AG04450 (cell line): ENCODE measurements at regions not wholly inside any gene's neighbourhood (a gene's known extent, or its start where the extent isn't known, plus 50 kb on each side); places are given as distances from the start of the nearest gene placed in this dataset.

ENCODE experiments used
- CTCF ChIA-PET: fragments of 300-600, 350-600 bp; formaldehyde crosslinking; extraction: SDS; loops from one replicate; lab custom pipeline; 2022; ENCODE audit warnings: antibody characterized with exemption, inconsistent platforms; lab: Charles Lee
- POLR2A ChIA-PET: fragments of 350-600 bp; formaldehyde crosslinking; extraction: SDS; loops from one replicate; lab custom pipeline; 2021; ENCODE audit warnings: antibody characterized with exemption, inconsistent platforms; lab: Yijun Ruan, JAX
- DNase-seq: peaks from one replicate; pipeline ENCODE4 v3.0.0-alpha.2; 2011; ENCODE audit warnings: low read depth, low spot score
- H3K27ac ChIP-seq: one replicate; pipeline ENCODE4 v1.5.1; 2012; ENCODE audit warnings: low read depth, low read length, control low read depth
- H3K27me3 ChIP-seq: one replicate; pipeline ENCODE4 v1.6.0; 2012; ENCODE audit warnings: low read length; ENCODE audit not compliant: control insufficient read depth, insufficient read depth
- H3K4me3 ChIP-seq: 2 replicates; pipeline ENCODE4 v1.5.1; 2011; ENCODE audit warnings: mild to moderate bottlenecking, low read depth, low read length, control low read depth
- H3K9me3 ChIP-seq: 2 replicates; pipeline ENCODE4 v1.5.1; 2012; ENCODE audit warnings: low read length; ENCODE audit not compliant: control insufficient read depth, insufficient read depth
- CTCF ChIP-seq: IDR thresholded peaks from 2 replicates; pipeline ENCODE4 v1.5.1; 2011; ENCODE audit warnings: low read depth, low read length, control low read depth, inconsistent platforms

- DNase-seq, result no peak
- H3K27me3 ChIP-seq, result no peaks in the 10 kb centered on the region
- H3K4me3 ChIP-seq, result no peak overlapping the region
- H3K27ac ChIP-seq, result no peak overlapping the region
- no peak for TF ChIP-seq CTCF
- ChIA-PET POLR2A (no interaction called here), CTCF (no interaction called here)
- no peaks in the 10 kb centered on the region for H3K9me3 ChIP-seq
Measured at GRCh38 chr7:17207220-17207619, 91.2 kb upstream of the AHR start.

- Histone ChIP-seq H3K27me3 (no peaks in the 10 kb centered on the region), H3K4me3 (no peak overlapping the region), H3K27ac (no peak overlapping the region), H3K9me3 (no peaks in the 10 kb centered on the region)
- no peak for TF ChIP-seq CTCF
- DNase-seq, result no peak
- ChIA-PET POLR2A (no interaction called here), CTCF (no interaction called here)
Measured at GRCh38 chr7:17209101-17209500, 89.4 kb upstream of the AHR start.

GRCh38 chr7:17211307-17211836 is 87.1 kb upstream of the AHR start:
- CTCF ChIA-PET, result interaction anchor here (0.5 kb wide), 1 partner anchor 229 kb away, joined by 7 read pairs; no protein-coding TSS in a partner anchor
- H3K9me3 ChIP-seq, result peaks cover 5% of the 10 kb centered on the region; the same call in 1 of the 2 replicates
- no peak for DNase-seq
- no peak overlapping the region for H3K4me3 ChIP-seq
- no peaks in the 10 kb centered on the region for H3K27me3 ChIP-seq
- TF ChIP-seq CTCF, result no peak
- no peak overlapping the region for H3K27ac ChIP-seq
- POLR2A ChIA-PET, result no interaction called here

GRCh38 chr7:17212188-17212587 is 86.3 kb upstream of the AHR start:
- DNase-seq, result no peak
- ChIA-PET POLR2A (no interaction called here), CTCF (no interaction called here)
- TF ChIP-seq CTCF, result no peak
- Histone ChIP-seq H3K4me3 (no peak overlapping the region), H3K27me3 (no peaks in the 10 kb centered on the region), H3K9me3 (peaks cover 5% of the 10 kb centered on the region; the same call in 1 of the 2 replicates), H3K27ac (no peak overlapping the region)

GRCh38 chr7:17227766-17228490 is 70.5 kb upstream of the AHR start:
- Histone ChIP-seq H3K9me3 (no peaks in the 10 kb centered on the region), H3K4me3 (no peak overlapping the region), H3K27me3 (no peaks in the 10 kb centered on the region), H3K27ac (no peak overlapping the region)
- CTCF ChIA-PET, result interaction anchor here (0.7 kb wide), 1 partner anchor 245 kb away, joined by 11 read pairs; no protein-coding TSS in a partner anchor
- no peak for TF ChIP-seq CTCF
- no peak for DNase-seq
- POLR2A ChIA-PET, result no interaction called here
